ENCODE measurements at regions not wholly inside any gene's neighbourhood (a gene's known extent, or its start where the extent isn't known, plus 50 kb on each side); places are given as distances from the start of the nearest gene placed in this dataset.

GRCh38 chr18:43830303-43830702 lies 553.0 kb upstream of the SYT4 start:
- Histone ChIP-seq H3K4me1 (ENCODE audit: control insufficient read depth, extremely low read depth, insufficient read depth, low read length) (no peaks in the 10 kb centered on the region), H2AFZ (ENCODE audit: control insufficient read depth, low read length) (no peak overlapping the region), H3K9me1 (ENCODE audit: control insufficient read depth, extremely low read depth, insufficient read depth, low read length) (no peaks in the 10 kb centered on the region), H3K27me3 (ENCODE audit: control insufficient read depth, extremely low read depth, insufficient read depth, low read length) (no peaks in the 10 kb centered on the region), H4K20me1 (ENCODE audit: control insufficient read depth, extremely low read depth, insufficient read depth, low read length) (no peaks in the 10 kb centered on the region), H3K27ac (ENCODE audit: control insufficient read depth, insufficient read depth, low read length) (no peak overlapping the region), H3K36me3 (ENCODE audit: control insufficient read depth in 2 of 2, extremely low read depth in 1 of 2, insufficient read depth in 2 of 2, low read length in 2 of 2) (no peaks in the 10 kb centered on the region), H3K9me3 (ENCODE audit: control insufficient read depth, low read depth, low read length) (no peaks in the 10 kb centered on the region), H3K4me3 (ENCODE audit: control insufficient read depth in 2 of 3, extremely low read depth in 1 of 3, insufficient read depth in 2 of 3, low read depth in 1 of 3, low read length in 3 of 3) (no peak overlapping the region), H3K4me2 (ENCODE audit: control insufficient read depth, extremely low read depth, insufficient read depth, low read depth, low read length) (no peak overlapping the region), H3K9ac (ENCODE audit: control insufficient read depth, extremely low read depth, insufficient read depth, low read length) (no peak overlapping the region), H3K79me2 (ENCODE audit: control insufficient read depth, insufficient read depth, low read length) (no peaks in the 10 kb centered on the region)
- TF ChIP-seq EZH2 (IDR thresholded peaks at IDR 0.05; ENCODE audit: low read length) (no peak), CTCF (optimal IDR thresholded peaks at IDR 0.05 in 1 of 3, IDR thresholded peaks at IDR 0.05 in 1 of 3, conservative IDR thresholded peaks at IDR 0.05 in 1 of 3; ENCODE audit: extremely low read depth in 1 of 3, insufficient read depth in 2 of 3, low read length in 3 of 3) (no peak)
- DNase-seq (ENCODE audit: low read depth, low spot score) (no peak), FAIRE-seq (no peak)
- dilution Hi-C loops (cut with MboI; ENCODE audit: extremely low pct_ligation_motif_present, low sequenced_read_pairs) = no loop called here

- Histone ChIP-seq H2AFZ (ENCODE audit: control insufficient read depth, low read length) (no peak overlapping the region), H3K9me1 (ENCODE audit: control insufficient read depth, extremely low read depth, insufficient read depth, low read length) (no peaks in the 10 kb centered on the region), H3K27me3 (ENCODE audit: control insufficient read depth, extremely low read depth, insufficient read depth, low read length) (no peaks in the 10 kb centered on the region), H3K4me1 (ENCODE audit: control insufficient read depth, extremely low read depth, insufficient read depth, low read length) (no peaks in the 10 kb centered on the region), H3K9ac (ENCODE audit: control insufficient read depth, extremely low read depth, insufficient read depth, low read length) (no peak overlapping the region), H3K79me2 (ENCODE audit: control insufficient read depth, insufficient read depth, low read length) (no peaks in the 10 kb centered on the region), H3K36me3 (ENCODE audit: control insufficient read depth in 2 of 2, extremely low read depth in 1 of 2, insufficient read depth in 2 of 2, low read length in 2 of 2) (no peaks in the 10 kb centered on the region), H3K4me2 (ENCODE audit: control insufficient read depth, extremely low read depth, insufficient read depth, low read depth, low read length) (no peak overlapping the region), H3K4me3 (ENCODE audit: control insufficient read depth in 2 of 3, extremely low read depth in 1 of 3, insufficient read depth in 2 of 3, low read depth in 1 of 3, low read length in 3 of 3) (no peak overlapping the region), H3K9me3 (ENCODE audit: control insufficient read depth, low read depth, low read length) (no peaks in the 10 kb centered on the region), H4K20me1 (ENCODE audit: control insufficient read depth, extremely low read depth, insufficient read depth, low read length) (no peaks in the 10 kb centered on the region), H3K27ac (ENCODE audit: control insufficient read depth, insufficient read depth, low read length) (no peak overlapping the region)
- FAIRE-seq = no peak
- TF ChIP-seq CTCF (optimal IDR thresholded peaks at IDR 0.05 in 1 of 3, IDR thresholded peaks at IDR 0.05 in 1 of 3, conservative IDR thresholded peaks at IDR 0.05 in 1 of 3; ENCODE audit: extremely low read depth in 1 of 3, insufficient read depth in 2 of 3, low read length in 3 of 3) (no peak), EZH2 (IDR thresholded peaks at IDR 0.05; ENCODE audit: low read length) (no peak)
- DNase-seq (ENCODE audit: low read depth, low spot score) = no peak
- dilution Hi-C loops (cut with MboI; ENCODE audit: extremely low pct_ligation_motif_present, low sequenced_read_pairs) = no loop called here
These were observed 553.7 kb upstream of the SYT4 start for GRCh38 chr18:43830947-43831346.

All from keratinocyte (primary cell).